ENCODE measurements at regions not wholly inside any gene's neighbourhood (a gene's known extent, or its start where the extent isn't known, plus 50 kb on each side); places are given as distances from the start of the nearest gene placed in this dataset.

GRCh38 chr20:57075181-57075580 is 191.3 kb downstream of the BMP7 start:
- TF ChIP-seq ZFX (IDR thresholded peaks at IDR 0.05; ENCODE audit: borderline replicate concordance) (no peak), CTCF (IDR thresholded peaks at IDR 0.05) (no peak)
- no peak overlapping the region for H3K27ac ChIP-seq

- no peak for TF ChIP-seq CTCF (IDR thresholded peaks at IDR 0.05)
- TF ChIP-seq ZFX (IDR thresholded peaks at IDR 0.05; ENCODE audit: borderline replicate concordance), result no peak
- H3K27ac ChIP-seq, result no peak overlapping the region
Observed at GRCh38 chr20:57075603-57076002, 190.8 kb downstream of the BMP7 start.

GRCh38 chr20:57076152-57076652 is 190.2 kb downstream of the BMP7 start:
- TF ChIP-seq CTCF (IDR thresholded peaks at IDR 0.05), result no peak
- TF ChIP-seq ZFX (IDR thresholded peaks at IDR 0.05; ENCODE audit: borderline replicate concordance), result no peak
- H3K27ac ChIP-seq, result no peak overlapping the region

GRCh38 chr20:57076951-57077350 is 189.5 kb downstream of the BMP7 start:
- no peak for TF ChIP-seq CTCF (IDR thresholded peaks at IDR 0.05)
- no peak for TF ChIP-seq ZFX (IDR thresholded peaks at IDR 0.05; ENCODE audit: borderline replicate concordance)
- H3K27ac ChIP-seq, result no peak overlapping the region

GRCh38 chr20:57078116-57078515 is 188.3 kb downstream of the BMP7 start:
- no peak overlapping the region for H3K27ac ChIP-seq
- no peak for TF ChIP-seq ZFX (IDR thresholded peaks at IDR 0.05; ENCODE audit: borderline replicate concordance)
- TF ChIP-seq CTCF (IDR thresholded peaks at IDR 0.05), result no peak

- no peak overlapping the region for H3K27ac ChIP-seq
- TF ChIP-seq CTCF (IDR thresholded peaks at IDR 0.05) (no peak), ZFX (IDR thresholded peaks at IDR 0.05; ENCODE audit: borderline replicate concordance) (no peak)
Observed at GRCh38 chr20:57079031-57080005, 187.1 kb downstream of the BMP7 start.

- H3K27ac ChIP-seq, result no peak overlapping the region
- TF ChIP-seq ZFX (IDR thresholded peaks at IDR 0.05; ENCODE audit: borderline replicate concordance) (no peak), CTCF (IDR thresholded peaks at IDR 0.05) (no peak)
Observed at GRCh38 chr20:57080796-57081195, 185.6 kb downstream of the BMP7 start.

Measured in 22Rv1 (cell line).